Inflammatory macrophage (primary cell): ENCODE measurements at regions not wholly inside any gene's neighbourhood (a gene's known extent, or its start where the extent isn't known, plus 50 kb on each side); places are given as distances from the start of the nearest gene placed in this dataset.
"Not testable (repeated sequence)": the region's sequence is repeated elsewhere in the genome, so short reads cannot be mapped to it uniquely, and the experiment has no call there.

Experiments
- DNase-seq, 2 donors: peaks; one replicate each; pipeline ENCODE4 v3.0.0-alpha.2; 2020 to 2022

GRCh38 chr13:24931450-24932251, 164.3 kb upstream of the PABPC3 start:
- DNase-seq: no peak

DNA sequence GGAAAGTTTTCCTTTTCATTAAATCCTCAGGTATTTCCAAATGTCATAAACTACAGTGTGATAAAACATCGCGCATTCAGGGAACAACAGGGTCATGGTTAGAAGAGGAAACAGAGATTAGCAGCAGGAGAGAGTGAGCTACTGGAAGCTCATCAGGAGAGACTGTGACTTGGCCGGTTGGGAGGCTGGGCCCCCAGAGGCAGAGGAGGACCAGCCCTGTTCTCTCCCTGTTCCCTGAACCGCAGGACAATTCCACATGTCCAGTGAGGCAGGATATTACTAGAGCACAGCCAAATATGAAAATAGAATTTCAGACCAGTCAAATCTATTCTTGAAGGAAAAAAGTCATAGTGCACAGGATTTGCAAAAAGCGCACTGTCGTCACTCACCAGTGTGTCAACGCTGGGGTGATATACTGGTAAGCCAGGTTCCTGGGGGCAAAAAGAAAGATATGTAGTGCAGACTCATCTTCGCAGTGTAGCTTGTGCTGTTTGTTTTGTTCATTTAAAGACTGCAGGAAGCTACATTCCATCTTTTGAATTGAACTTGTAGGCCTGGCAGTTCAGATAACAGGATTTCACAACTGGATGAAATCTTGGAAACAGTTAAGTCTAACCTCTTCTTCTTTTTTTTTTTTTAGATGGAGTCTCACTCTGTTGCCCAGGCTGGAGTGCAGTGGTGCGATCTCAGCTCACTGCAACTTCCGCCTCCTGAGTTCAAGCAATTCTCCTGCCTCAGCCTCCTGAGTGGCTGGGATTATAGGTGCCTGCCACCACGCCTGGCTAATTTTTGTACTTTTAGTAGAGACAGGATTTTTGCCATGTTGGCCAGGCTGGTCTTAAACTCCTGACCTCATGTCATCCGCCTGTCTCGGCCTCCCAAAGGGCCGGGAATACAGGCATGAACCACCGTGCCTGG, 162.6 kb upstream of the PABPC3 start:
- peak in 1 of 2 donors; percentile 23 for DNase-seq

DNA sequence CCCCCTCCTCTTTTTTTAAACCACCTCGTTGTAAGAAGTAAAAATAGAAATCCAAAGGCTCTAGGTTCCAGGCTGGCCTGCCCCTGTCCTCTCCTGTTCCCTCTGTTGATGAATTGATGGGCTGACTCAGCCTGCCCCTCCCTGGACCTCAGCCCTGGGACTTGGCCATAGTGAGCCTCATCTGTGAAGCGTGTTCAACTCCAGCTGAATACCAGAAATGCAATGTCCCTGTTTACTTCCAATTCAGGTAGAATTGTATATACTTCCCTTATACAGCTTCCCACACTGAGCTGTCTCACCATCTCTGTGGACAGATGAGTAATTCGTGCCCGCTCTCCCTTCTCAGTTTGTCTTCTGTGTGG, 161.9 kb upstream of the PABPC3 start:
- not testable (repeated sequence) for DNase-seq

GRCh38 chr13:24938966-24939365, 157.0 kb upstream of the PABPC3 start:
- no peak for DNase-seq

GRCh38 chr13:24941023-24941713, 154.8 kb upstream of the PABPC3 start:
- not testable (repeated sequence) for DNase-seq

- DNase-seq: no peak
Measured at GRCh38 chr13:24943136-24943535, 152.8 kb upstream of the PABPC3 start.

DNA sequence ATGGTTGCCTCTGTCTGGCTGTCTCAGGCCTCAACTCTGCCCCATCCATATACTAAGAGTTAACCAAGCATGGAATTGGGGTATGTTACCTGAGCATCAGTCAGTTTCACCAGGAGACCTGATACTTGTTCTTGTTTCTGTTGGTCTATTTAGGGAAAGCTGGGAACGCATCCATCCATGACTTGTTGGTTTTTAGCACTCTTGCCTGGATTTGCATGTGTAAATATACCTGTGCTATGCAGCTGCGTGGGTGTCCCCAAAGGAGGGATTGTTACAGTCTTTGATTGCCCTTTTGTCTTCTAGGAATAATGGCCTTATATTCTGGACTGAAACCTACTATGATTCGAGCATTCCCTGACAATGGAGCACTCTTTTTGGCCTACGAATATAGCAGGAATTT, 151.9 kb upstream of the PABPC3 start:
- DNase-seq: not testable (repeated sequence)

DNA sequence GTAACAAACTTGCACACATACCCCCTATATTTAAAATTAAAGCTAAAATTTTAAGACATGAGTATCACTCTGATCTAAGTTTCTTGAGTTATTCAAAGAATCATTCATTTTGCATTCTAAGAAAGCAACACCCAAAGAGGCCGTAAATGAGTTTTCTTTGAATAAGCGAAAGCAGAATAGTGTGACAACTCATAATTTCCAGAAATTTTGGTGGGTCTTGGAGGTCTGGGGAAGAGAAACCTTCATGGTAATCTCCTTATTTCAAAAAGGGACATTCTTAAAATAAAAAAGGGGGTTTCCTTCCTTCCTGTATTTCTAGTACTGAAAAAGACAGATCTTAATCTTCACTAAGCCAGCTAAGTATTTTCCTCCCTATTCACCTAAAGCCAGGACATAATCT, 147.0 kb upstream of the PABPC3 start:
- DNase-seq: not testable (repeated sequence)

GRCh38 chr13:24950611-24951010, 145.3 kb upstream of the PABPC3 start:
- not testable (repeated sequence) for DNase-seq

DNA sequence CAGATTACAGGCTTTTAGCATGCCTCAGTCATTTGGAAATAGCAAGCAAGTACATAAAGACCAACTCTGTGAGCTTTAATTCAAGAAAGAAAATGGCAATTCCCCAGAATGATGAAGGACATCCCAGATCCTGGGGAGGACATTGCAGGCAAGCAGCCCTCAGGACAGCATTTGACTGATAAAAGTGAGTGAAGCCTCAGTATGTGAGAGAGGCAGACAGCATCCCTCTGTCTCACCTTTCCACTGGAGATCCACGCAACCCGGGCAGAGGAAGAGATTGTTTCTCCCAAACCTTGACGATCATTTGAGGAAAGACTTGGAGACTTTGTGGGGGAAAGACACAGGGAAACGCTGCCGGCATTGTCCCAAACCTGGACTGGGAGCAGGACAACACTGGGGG, 128.0 kb upstream of the PABPC3 start:
- not testable (repeated sequence) for DNase-seq

DNA sequence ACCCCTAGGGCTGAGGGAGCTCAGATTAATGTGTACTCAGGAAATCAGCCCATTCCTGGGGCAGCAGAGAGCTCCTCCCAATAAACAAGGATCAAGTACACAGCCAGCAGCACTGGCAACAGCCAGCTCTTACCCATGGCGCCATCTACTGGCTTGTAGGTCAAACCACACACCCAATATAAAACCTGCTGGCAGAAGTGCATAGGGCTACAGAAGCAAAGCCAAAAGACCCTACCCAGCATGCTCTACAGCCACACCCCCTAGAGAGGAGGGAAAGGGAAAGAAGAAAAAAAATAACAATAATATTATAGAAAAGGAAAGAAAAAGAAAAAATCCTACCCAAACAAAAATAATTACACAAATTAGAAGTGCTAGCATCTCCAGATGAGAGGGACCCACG, 127.5 kb upstream of the PABPC3 start:
- DNase-seq: not testable (repeated sequence)

DNA sequence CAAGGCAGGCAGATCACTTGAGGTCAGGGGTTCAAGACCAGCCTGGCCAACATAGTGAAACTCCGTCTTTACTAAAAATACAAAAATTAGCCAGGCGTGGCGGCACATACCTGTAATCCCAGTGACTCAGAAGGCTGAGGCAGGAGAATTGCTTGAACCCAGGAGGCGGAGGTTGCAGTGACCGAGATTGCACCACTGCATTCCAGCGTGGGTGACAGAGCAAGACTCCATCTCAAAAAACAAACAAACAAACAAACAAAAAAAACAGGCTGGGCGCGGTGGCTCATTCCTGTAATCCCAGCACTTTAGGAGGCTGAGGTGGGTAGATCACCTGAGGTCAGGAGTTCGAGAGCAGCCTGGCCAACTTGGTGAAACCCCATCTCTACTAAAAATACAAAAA, 122.8 kb upstream of the PABPC3 start:
- not testable (repeated sequence) for DNase-seq

DNA sequence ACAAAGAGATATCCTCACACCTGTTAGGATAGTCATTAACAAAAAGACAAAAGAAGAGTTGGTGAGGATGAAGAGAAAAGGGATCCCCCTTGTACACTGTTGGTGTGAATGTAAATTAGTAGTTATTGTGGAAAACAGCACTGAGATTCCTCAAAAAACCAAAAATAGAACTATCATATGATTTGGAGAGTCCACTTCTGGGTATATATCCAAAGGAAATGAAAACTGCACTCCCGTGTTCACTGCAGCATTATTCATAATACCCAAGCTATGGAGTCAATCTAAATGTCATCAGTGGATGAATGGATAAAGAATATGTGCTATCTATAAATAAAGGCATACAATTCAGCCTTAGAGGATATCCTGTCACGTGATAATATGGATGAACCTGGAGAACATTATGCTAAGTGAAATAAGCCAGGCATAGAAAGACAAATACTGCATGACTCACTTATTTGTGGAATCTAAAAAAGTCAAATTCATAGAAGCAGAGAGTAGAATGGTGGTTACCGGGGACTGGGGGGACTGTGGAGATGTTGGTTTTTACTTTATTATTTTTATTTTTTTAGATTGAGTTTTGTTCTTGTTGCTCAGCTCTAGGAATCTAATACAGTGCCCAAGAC, 114.6 kb upstream of the PABPC3 start:
- not testable (repeated sequence) for DNase-seq

- DNase-seq: peak in 1 of 2 donors; percentile 2
Measured at GRCh38 chr13:24982333-24982999, 113.5 kb upstream of the PABPC3 start.

GRCh38 chr13:24983094-24983493, 112.8 kb upstream of the PABPC3 start:
- DNase-seq: no peak

DNA sequence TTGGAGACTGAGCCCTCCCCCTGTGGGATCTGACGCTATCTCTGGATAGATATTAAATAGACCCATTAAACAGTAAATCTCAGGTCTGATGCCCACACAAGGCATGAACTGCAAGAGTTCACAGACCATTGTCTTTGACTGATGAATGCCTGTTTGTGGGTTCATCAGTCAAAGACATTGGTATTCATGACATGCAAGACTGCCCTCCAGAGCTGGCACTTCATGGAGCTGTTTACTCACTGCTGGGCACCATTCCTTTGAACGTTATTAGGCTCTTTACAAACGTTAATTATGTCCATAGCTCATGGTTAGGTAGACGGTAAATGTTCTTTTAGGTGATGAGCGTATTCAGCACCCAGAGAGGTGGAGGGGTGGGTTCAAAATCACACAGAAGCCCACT, 111.8 kb upstream of the PABPC3 start:
- no peak for DNase-seq

DNA sequence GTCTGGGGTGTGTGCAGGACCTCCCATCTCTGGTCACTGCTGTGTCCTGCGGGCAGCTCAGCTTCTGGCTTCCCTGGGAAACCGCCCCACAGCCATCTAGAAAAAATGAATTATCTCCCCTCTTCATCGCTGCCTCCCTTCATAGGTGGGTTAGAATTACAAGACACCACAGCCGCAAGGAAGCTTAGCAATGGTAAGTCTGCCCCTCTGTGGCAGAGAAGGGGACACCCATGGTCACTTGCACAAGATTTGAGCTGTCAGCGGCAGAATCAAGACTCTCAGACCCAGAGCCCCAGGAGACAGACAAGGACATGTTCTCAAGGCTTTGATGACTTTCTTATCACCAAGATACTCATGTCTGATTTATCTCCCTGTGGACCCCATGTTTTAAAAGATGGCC, 110.8 kb upstream of the PABPC3 start:
- no peak for DNase-seq

- DNase-seq: no peak
Measured at GRCh38 chr13:24985896-24986295, 110.0 kb upstream of the PABPC3 start.

DNA sequence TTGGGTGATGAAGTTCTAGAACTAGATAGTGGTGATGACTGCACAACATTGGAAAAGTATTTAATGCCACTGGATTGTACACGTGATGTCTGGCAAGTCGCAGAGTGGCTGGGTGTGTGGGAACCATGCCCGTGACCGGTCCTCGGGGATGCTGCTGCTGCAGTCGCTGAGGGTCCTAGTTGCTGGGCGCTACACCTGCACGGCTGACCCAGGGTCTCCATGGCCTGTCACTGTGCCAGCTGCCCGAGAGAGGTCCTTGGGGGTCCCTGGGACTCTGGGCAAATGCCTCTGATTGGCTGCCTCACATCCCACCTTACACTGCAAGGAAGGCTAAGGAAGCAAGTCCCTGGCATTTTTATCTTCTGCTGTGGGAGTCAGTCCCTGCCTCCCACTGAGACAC, 109.1 kb upstream of the PABPC3 start:
- DNase-seq: no peak

DNA sequence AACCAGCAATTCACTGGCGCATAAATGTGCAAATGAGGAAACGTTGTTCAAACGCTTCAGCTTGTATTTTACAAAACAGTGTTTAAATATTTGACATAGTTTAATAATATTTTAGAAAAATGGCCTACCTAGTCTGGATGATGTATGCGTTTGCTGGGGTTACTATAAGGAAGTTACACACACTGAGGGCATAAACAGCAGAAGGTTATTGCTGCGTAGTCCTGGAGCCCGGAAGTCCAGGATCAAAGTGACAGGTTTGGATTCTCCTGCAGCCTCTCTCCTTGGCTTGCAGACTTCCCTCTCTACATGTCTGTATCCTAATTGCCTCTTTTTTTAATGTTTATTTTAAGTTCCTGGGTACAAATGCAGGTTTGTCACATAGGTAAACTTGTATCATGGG, 106.0 kb upstream of the PABPC3 start:
- DNase-seq: not testable (repeated sequence)

GRCh38 chr13:24992946-24993345, 103.0 kb upstream of the PABPC3 start:
- peak; percentile 30 to 39 for DNase-seq

DNA sequence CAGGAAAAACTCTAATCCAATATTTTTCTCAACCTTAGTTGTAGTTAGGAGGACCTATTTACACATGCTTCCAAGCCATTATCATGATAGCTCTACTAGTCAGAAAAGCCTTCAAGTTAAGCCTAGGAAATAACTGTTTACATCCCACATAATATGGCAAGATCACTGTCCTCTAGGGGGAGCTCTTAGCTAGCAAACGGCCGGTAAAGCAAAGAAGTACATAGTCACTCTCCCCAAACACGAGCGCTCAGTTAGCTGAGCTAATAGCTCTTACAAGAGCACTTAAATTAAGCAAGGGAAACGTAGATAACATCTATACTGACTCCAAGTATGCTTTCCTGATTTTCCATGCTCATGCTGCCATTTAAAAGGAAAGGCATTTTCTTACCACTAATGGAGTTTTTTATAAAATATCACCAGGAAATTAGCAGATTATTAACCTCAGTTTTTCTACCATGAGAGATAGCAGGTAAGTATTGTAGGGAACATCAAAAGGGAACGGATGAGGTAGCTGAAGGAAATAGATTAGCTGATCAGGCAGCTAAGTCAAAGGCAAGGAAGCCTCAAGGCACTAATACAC, 100.6 kb upstream of the PABPC3 start:
- peak; percentile 81 to 87 for DNase-seq
